ENCODE measurements at regions not wholly inside any gene's neighbourhood (a gene's known extent, or its start where the extent isn't known, plus 50 kb on each side); places are given as distances from the start of the nearest gene placed in this dataset.

GRCh38 chr3:86519819-86520218, 471.1 kb downstream of the VGLL3 start:
- intact Hi-C loops (cut with DNase I) = no loop called here
- DNase-seq (no peak), ATAC-seq (no peak)
- Histone ChIP-seq H3K36me3 (no peaks in the 10 kb centered on the region), H3K27me3 (no peaks in the 10 kb centered on the region), H3K4me1 (no peaks in the 10 kb centered on the region), H3K27ac (no peak overlapping the region), H3K9me3 (no peaks in the 10 kb centered on the region), H3K4me3 (no peak overlapping the region)
- no peak for TF ChIP-seq CTCF (IDR thresholded peaks at IDR 0.05)

GRCh38 chr3:86481636-86482035, 509.3 kb downstream of the VGLL3 start:
- intact Hi-C loops (cut with DNase I) = no loop called here
- ATAC-seq (no peak), DNase-seq (no peak)
- no peaks in the 10 kb centered on the region for H3K27me3 ChIP-seq
- H3K4me1 ChIP-seq = no peaks in the 10 kb centered on the region
- peaks cover 0 to 12% of the 10 kb centered on the region in 2 donors for H3K9me3 ChIP-seq
- H3K27ac ChIP-seq = no peak overlapping the region
- no peaks in the 10 kb centered on the region for H3K36me3 ChIP-seq
- H3K4me3 ChIP-seq = no peak overlapping the region
- TF ChIP-seq CTCF (IDR thresholded peaks at IDR 0.05) = no peak

- H3K9me3 ChIP-seq = peaks cover 0 to 14% of the 10 kb centered on the region in 2 donors
- no peak for TF ChIP-seq CTCF (IDR thresholded peaks at IDR 0.05)
- no peak overlapping the region for H3K4me3 ChIP-seq
- H3K27me3 ChIP-seq = no peaks in the 10 kb centered on the region
- DNase-seq = no peak
- ATAC-seq = no peak
- intact Hi-C loops (cut with DNase I) = no loop called here
- no peaks in the 10 kb centered on the region for H3K4me1 ChIP-seq
- no peaks in the 10 kb centered on the region for H3K36me3 ChIP-seq
- H3K27ac ChIP-seq = no peak overlapping the region
Observed at GRCh38 chr3:86481031-86481430, 509.9 kb downstream of the VGLL3 start.

GRCh38 chr3:86464180-86464579, 526.8 kb downstream of the VGLL3 start:
- Histone ChIP-seq H3K36me3 (no peaks in the 10 kb centered on the region), H3K27me3 (no peaks in the 10 kb centered on the region), H3K4me3 (no peak overlapping the region), H3K27ac (no peak overlapping the region), H3K9me3 (no peaks in the 10 kb centered on the region), H3K4me1 (no peaks in the 10 kb centered on the region)
- intact Hi-C loops (cut with DNase I) = no loop called here
- no peak for TF ChIP-seq CTCF (IDR thresholded peaks at IDR 0.05)
- ATAC-seq (no peak), DNase-seq (no peak)

GRCh38 chr3:86451749-86452148, 539.2 kb downstream of the VGLL3 start:
- no peak overlapping the region for H3K4me3 ChIP-seq
- peaks cover 0 to 3% of the 10 kb centered on the region in 2 donors for H3K9me3 ChIP-seq
- no peak for TF ChIP-seq CTCF (IDR thresholded peaks at IDR 0.05)
- intact Hi-C loops (cut with DNase I) = no loop called here
- H3K36me3 ChIP-seq = no peaks in the 10 kb centered on the region
- DNase-seq (no peak), ATAC-seq (no peak)
- H3K4me1 ChIP-seq = no peaks in the 10 kb centered on the region
- H3K27me3 ChIP-seq = no peaks in the 10 kb centered on the region
- no peak overlapping the region for H3K27ac ChIP-seq

Data from left lung (tissue), 4 donors.